Endothelial cell of umbilical vein (primary cell): ENCODE measurements at regions not wholly inside any gene's neighbourhood (a gene's known extent, or its start where the extent isn't known, plus 50 kb on each side); places are given as distances from the start of the nearest gene placed in this dataset.

ENCODE experiments used
- BruUV-seq: library from RNA; stranded (reverse); fragments of 400-500 nt; replicated peaks from 2 replicates; lab custom pipeline; 2021; lab: Mats Ljungman, UMichigan
- CTCF ChIA-PET: fragments of 300-600, 350-600 bp; sonication (Branson Sonifier 250); formaldehyde crosslinking; loops from one replicate; lab custom pipeline; 2021; ENCODE audit warnings: antibody characterized with exemption, inconsistent platforms; lab: Charles Lee
- POLR2A ChIA-PET: fragments of 300-600, 350-600 bp; sonication (Branson Sonifier 250); formaldehyde crosslinking; loops from one replicate; lab custom pipeline; 2021; ENCODE audit warnings: antibody characterized with exemption, inconsistent platforms; lab: Charles Lee
- DNase-seq: peaks from one replicate; pipeline ENCODE4 v3.0.0-alpha.2; 2011; ENCODE audit warnings: low read depth, low spot score
- FAIRE-seq: peaks from 2 replicates; lab custom pipeline; 2011; peaks lifted over from hg19 to GRCh38; lab: Jason Lieb, UNC
- H2AFZ ChIP-seq: 2 replicates; pipeline ENCODE4 v1.6.0; 2012; ENCODE audit warnings: low read depth, low read length, control low read depth, inconsistent platforms
- H3K27ac ChIP-seq: 2 replicates; pipeline ENCODE4 v1.5.1; 2011; ENCODE audit warnings: low read depth, mild to moderate bottlenecking, control low read depth, low read length, moderate library complexity; ENCODE audit not compliant: insufficient read depth
- H3K27me3 ChIP-seq, 2 experiments: 2 replicates each; pipeline versions ENCODE4 v1.6.0 to v1.6.1; 2011; ENCODE audit warnings: low read length in 2 of 2, mixed read lengths in 1 of 2; ENCODE audit not compliant: control insufficient read depth in 2 of 2, insufficient read depth in 2 of 2
- H3K36me3 ChIP-seq, 2 experiments: 2 replicates in 1 of 2; 3 replicates in 1 of 2; pipeline ENCODE4 v1.5.1; 2011; ENCODE audit warnings: low read length in 2 of 2, mild to moderate bottlenecking in 1 of 2, moderate library complexity in 1 of 2; ENCODE audit not compliant: control insufficient read depth in 2 of 2, insufficient read depth in 2 of 2; ENCODE audit errors: extremely low read depth in 1 of 2
- H3K4me1 ChIP-seq: 3 replicates; pipeline ENCODE4 v1.5.1; 2011; ENCODE audit warnings: mild to moderate bottlenecking, low read length; ENCODE audit not compliant: control insufficient read depth, insufficient read depth; ENCODE audit errors: extremely low read depth
- H3K4me2 ChIP-seq: 2 replicates; pipeline ENCODE4 v1.6.1; 2011; ENCODE audit warnings: low read length, control low read depth, mixed read lengths; ENCODE audit not compliant: insufficient read depth
- H3K4me3 ChIP-seq, 3 experiments: fragments of 200-600 bp in 1 of 3; sonication (generic), shearing (Covaris generic) in 1 of 3; replicated peaks in 1 of 3; 2 replicates each; pipeline ENCODE4 v1.5.1; 2011 to 2016; ENCODE audit warnings: control low read depth in 3 of 3, low read length in 3 of 3, mild to moderate bottlenecking in 2 of 3, inconsistent platforms in 1 of 3, low read depth in 1 of 3, moderate library complexity in 1 of 3; ENCODE audit not compliant: insufficient read depth in 1 of 3
- H3K79me2 ChIP-seq: 2 replicates; pipeline ENCODE4 v1.6.0; 2012; ENCODE audit warnings: low read length, inconsistent platforms; ENCODE audit not compliant: control insufficient read depth, insufficient read depth
- H3K9ac ChIP-seq: replicated peaks from 2 replicates; pipeline ENCODE3; 2011; ENCODE audit warnings: low read length, control low read depth; ENCODE audit not compliant: insufficient read depth; ENCODE audit errors: extremely low read depth
- H3K9me1 ChIP-seq: replicated peaks from 3 replicates; pipeline ENCODE4 v1.6.0; 2011; ENCODE audit warnings: mild to moderate bottlenecking, low read length; ENCODE audit not compliant: control insufficient read depth, insufficient read depth; ENCODE audit errors: extremely low read depth
- H3K9me3 ChIP-seq: replicated peaks from 2 replicates; pipeline ENCODE4 v1.5.1; 2012; ENCODE audit warnings: low read length, inconsistent platforms; ENCODE audit not compliant: control insufficient read depth, insufficient read depth
- H4K20me1 ChIP-seq: replicated peaks from 2 replicates; pipeline ENCODE3; 2011; ENCODE audit warnings: mild to moderate bottlenecking, low read length; ENCODE audit not compliant: control insufficient read depth, insufficient read depth; ENCODE audit errors: extremely low read depth
- CTCF ChIP-seq, 2 donors: IDR thresholded peaks; 1 replicate in 1 of 2; 2 replicates in 1 of 2; pipeline ENCODE4 v1.5.1; 2011; ENCODE audit warnings: low read length in 2 of 2, mild to moderate bottlenecking in 2 of 2, moderate library complexity in 2 of 2, control low read depth in 1 of 2, inconsistent platforms in 1 of 2, low read depth in 1 of 2; ENCODE audit not compliant: insufficient read depth in 1 of 2; ENCODE audit errors: extremely low read depth in 1 of 2
- EZH2 ChIP-seq: IDR thresholded peaks from 2 replicates; pipeline ENCODE4 v1.6.1; 2012; ENCODE audit warnings: borderline replicate concordance, low read depth, mild to moderate bottlenecking, moderate library complexity, low read length, inconsistent platforms; ENCODE audit not compliant: severe bottlenecking
- JUN ChIP-seq: IDR thresholded peaks from 2 replicates; pipeline ENCODE4 v1.6.1; 2011; ENCODE audit warnings: borderline replicate concordance, low read depth; ENCODE audit not compliant: insufficient read length, insufficient read depth
- MAX ChIP-seq: IDR thresholded peaks from 2 replicates; pipeline ENCODE4 v1.6.1; 2011; ENCODE audit not compliant: insufficient read depth, insufficient read length
- dilution Hi-C: fragments of 300-500 bp; cut with MboI; formaldehyde crosslinking; loops from one replicate; pipeline ENCODE4 v1.15.0; 2019; ENCODE audit warnings: low sequenced_read_pairs; ENCODE audit not compliant: extremely low pct_ligation_motif_present
- intact Hi-C: fragments of 100-400 bp; cut with micrococcal nuclease; formaldehyde crosslinking; loops from one replicate; pipeline ENCODE4 v1.10.0; 2022

GRCh38 chr7:9083837-9084236 lies 650.4 kb downstream of the NXPH1 start:
- FAIRE-seq = no peak

More at GRCh38 chr7:9083837-9084236, 650.4 kb downstream of the NXPH1 start:
- no peaks in the 10 kb centered on the region for H3K9me1 ChIP-seq
- TF ChIP-seq MAX (no peak), CTCF (IDR thresholded peaks at IDR 0.05; ENCODE audit: extremely low read depth in 1 of 2, insufficient read depth in 1 of 2, low read depth in 1 of 2, low read length in 2 of 2) (no peak), EZH2 (no peak), JUN (no peak)
- no TSS peak for BruUV-seq
- no peak overlapping the region for H3K4me2 ChIP-seq
- H3K4me1 ChIP-seq = no peaks in the 10 kb centered on the region
- H3K79me2 ChIP-seq = no peaks in the 10 kb centered on the region
- no peak overlapping the region for H3K9ac ChIP-seq
- no peaks in the 10 kb centered on the region for H3K9me3 ChIP-seq
- intact Hi-C loops (no loop called here), dilution Hi-C loops (no loop called here)
- H3K27me3 ChIP-seq = no peaks in the 10 kb centered on the region
- POLR2A ChIA-PET = no interaction called here
- CTCF ChIA-PET = no interaction called here
- no peak overlapping the region for H3K27ac ChIP-seq
- no peaks in the 10 kb centered on the region for H4K20me1 ChIP-seq
- DNase-seq = no peak
- no peaks in the 10 kb centered on the region for H3K36me3 ChIP-seq
- no peak overlapping the region for H2AFZ ChIP-seq
- no peak overlapping the region for H3K4me3 ChIP-seq
